ENCODE measurements at regions not wholly inside any gene's neighbourhood (a gene's known extent, or its start where the extent isn't known, plus 50 kb on each side); places are given as distances from the start of the nearest gene placed in this dataset.

GRCh38 chr20:24337069-24337468, 132.4 kb upstream of the SYNDIG1 start:
- TF ChIP-seq CTCF (IDR thresholded peaks at IDR 0.05) (no peak), POLR2A (IDR thresholded peaks at IDR 0.05) (no peak)
